Stimulated activated CD4-positive, alpha-beta T cell treated with anti-CD3 and anti-CD28 coated beads, TNF-alpha, amount 100 ng/mL, for 24 hours (primary cell): ENCODE measurements at regions not wholly inside any gene's neighbourhood (a gene's known extent, or its start where the extent isn't known, plus 50 kb on each side); places are given as distances from the start of the nearest gene placed in this dataset.
"Not testable (repeated sequence)": the region's sequence is repeated elsewhere in the genome, so short reads cannot be mapped to it uniquely, and the experiment has no call there.

Experiments used
- DNase-seq, 3 experiments: peaks; one replicate each; pipeline ENCODE4 v3.0.0-alpha.2; 2020; ENCODE audit warnings: low read depth in 3 of 3

DNA sequence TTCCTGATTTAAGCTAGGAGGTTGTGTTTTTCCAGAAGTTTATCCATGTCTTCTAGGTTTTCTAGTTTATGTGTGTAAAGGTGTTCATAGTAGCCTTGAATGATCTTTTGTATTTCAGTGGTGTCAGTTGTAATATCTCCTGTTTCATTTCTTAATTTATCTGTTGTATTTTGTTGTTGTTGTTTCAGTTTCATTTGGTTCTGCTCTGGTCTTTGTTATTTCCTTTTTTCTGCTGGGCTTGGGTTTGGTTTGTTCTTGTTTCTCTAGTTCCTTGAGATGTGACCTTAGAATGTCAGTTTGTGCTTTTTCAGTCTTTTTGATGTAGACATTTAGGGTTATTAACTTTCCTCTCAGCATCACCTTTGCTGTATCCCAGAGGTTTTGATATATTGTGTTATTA is 62.8 kb downstream of the SCP2D1 start:
- DNase-seq: not testable (repeated sequence)

DNA sequence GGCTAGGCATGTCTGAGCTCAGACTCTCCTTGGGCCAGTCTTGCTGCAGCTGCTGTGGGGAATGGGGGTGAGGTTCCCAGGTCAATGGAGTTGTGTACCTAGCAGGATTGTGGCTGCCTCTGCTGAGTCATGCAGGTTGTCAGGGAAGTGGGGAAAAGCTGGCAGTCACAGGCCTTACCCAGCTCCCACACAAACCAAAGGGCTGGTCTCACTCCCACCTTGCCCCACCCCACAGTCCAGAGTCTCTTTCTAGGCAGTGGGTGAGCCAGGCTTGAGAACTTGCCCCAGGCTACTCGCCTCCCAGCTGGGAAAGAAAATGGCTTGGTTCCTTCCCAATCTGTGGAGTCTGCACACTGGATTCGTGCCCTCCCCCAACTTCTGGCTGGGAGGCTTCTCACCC is 65.7 kb downstream of the SCP2D1 start:
- no peak for DNase-seq

DNA sequence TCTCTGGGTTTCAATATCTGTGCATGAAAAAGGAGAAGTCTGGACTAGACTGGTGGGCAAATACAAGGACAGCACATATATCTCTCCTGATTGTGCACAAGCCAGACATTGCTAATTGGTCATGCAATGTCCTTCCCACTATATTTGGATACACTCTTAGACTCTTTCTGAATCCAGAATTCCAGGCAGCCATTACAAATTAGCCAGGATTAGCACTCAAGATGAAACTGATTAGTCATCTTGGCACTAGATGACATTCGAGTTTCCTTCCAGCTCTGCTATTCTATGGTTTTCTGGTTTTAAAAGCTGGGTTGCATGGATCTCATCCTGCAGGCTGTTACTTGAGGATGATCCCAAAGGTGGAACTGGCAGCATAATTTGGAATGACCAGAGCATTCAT is 73.2 kb downstream of the SCP2D1 start:
- no peak for DNase-seq

DNA sequence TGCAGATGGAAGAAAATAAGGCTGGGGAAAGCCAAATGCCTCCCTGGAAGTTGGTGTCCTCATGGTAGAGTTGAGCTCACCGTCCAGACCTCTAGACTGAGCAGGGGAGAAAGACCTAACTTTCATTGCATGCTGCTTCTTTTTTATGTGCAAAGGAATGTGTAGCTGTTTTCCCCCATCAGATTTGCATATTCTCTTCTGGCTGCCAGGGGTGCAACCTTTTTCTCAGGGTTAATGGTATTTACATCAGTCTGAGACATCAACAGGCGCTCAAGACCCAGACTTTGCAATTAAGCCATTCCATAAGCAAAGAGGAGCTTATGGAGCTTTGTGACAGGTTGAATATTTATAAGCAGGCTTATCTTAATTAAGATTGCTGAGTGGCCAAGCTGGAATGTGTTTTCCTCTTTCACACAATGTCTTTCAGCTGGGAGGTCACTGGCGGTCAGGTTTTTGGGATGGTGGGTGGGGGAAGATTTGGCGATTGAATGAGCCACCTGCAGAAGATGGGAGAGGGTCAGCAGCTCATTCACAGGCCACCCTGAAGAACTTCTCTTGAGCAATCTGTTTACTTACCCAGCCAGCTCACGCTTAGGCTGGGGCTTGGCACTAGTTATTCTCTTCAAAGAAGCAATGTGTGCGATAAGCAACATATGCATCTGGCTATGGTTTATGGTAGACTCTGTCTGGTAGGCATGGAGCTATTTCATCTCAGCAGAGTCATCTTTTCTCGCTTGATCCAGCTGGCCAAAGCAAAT is 88.6 kb downstream of the SCP2D1 start:
- no peak for DNase-seq

DNA sequence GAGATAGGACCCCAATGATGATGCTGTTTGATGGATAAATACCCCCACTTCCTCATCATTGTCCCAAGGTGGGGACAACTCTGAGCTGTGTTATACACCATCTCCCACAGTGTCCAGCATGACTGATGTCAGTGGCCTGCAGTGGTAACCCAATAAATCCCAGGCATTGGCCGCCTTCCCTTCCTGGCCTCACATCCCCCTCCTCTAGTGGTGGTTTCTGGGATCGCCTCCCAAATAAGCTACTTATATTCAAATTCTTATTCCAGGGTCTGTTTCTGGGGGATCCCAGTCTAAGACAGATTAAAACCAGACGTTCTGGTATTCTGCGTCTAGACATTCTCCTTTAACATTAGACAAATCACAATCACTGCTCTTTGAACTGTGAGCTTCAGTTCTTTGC is 90.6 kb downstream of the SCP2D1 start:
- DNase-seq: no peak

DNA sequence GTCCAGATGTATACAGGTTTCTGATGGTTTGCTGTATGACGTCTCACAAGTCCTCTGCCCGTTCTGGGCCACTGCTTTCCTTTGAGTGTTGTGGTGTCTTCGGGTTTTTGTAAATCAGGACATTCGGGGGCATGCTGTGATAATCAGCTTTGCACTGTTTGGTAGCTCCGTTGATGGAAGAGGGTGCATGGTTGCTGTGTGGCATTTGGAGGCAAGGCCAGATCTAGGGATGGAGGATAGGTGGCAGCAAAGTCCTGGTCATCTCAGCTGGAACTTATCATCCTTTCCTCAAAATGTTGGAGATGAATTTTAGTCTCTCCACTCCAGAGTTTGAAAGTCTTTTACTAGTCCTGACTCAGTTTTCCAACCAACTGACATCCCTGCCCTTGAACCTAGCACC is 91.0 kb downstream of the SCP2D1 start:
- DNase-seq: no peak

DNA sequence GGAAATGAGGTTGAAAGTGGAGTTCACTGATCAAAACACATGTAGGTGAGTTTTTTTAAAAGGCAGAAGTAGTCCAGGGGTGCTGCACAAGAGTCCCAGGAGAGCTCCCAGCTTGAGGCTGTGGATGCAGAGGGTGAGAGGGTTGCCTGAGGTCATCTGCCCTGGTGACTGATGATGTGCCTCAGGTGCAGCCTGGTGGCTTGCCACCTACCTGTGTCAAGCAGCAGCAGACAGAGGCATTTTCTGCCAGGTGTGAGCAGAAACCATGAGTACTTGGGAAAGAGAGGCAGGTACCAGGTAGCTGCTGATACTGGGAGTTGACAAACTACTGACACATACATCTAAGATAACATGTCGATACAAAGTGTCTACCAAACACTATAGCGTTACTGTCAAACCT is 92.5 kb downstream of the SCP2D1 start:
- DNase-seq: no peak

DNA sequence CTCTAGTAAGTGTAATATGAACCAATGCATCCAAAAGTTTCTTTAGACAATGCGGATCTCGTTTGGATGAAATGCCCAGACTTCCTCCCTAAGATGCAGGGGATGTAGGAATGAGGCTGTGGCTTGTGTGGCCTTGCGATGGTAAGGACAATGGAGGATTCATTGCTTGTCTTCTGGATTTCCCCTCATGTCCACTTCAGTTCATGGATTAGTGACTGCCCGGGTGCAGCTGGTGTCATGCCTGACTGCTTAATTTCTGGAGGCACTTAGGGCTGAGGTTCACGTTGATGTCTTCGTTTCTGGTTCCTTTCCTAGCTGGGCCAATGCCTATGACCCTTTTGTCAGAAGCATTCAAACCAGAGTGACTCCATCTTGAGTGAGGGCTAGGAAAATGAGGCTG is 93.8 kb downstream of the SCP2D1 start:
- DNase-seq: no peak

DNA sequence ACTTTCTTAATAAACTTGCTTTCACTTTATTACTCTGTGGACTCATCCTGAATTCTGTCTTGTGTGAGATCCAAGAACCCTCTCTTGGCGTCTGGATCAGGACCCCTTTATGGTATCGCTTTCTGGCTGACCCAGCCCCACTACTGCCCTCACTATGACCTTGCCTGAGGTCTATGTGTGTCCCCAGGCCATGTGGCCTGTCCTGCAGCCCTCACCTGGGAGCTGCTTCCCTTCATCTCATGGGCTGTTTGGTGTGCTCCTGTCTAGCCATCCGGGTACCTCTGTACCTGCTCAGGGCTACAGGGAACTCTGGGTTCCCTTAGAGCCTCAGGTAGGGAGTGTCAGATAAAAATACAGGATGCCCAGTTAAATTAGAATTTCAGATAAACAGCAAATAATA is 94.5 kb downstream of the SCP2D1 start:
- no peak for DNase-seq

DNA sequence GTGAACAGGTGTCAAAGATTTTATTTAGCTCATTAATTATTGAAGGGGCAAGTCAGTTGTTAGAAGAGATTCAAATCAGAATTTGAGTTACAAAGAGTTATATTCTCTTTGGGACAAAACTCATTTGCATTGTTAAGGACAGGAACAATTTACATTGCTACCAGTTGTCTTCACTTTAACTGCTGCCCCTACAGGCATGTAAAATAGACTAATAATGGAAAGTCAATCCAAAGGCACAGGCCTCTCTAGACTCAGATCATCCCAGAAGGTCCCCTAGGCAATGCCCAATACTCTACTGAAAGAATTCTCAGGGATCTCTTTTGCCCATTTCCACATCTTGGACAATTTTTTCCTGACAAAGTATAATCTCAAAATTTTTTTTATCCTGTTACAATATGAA is 95.7 kb downstream of the SCP2D1 start:
- DNase-seq: no peak

DNA sequence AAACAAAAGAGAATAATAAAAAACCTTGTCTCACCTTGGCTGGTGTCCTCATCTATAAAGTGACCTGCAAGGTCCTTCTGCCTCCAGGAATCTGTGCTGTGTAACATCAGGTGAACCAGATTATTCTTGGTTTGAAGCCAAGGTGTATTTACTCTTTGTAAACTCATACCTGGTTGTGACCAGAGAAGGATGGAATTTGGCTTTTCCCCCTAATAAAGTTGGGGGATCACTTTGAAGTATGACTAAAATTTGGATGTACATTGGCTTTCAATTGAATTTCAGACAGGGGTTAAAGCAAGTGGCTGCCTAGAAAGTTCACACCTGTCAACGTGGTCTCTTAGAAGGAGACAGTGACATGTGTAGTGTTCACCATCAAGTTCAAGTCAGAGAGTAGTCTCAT is 100.1 kb downstream of the SCP2D1 start:
- DNase-seq: no peak

DNA sequence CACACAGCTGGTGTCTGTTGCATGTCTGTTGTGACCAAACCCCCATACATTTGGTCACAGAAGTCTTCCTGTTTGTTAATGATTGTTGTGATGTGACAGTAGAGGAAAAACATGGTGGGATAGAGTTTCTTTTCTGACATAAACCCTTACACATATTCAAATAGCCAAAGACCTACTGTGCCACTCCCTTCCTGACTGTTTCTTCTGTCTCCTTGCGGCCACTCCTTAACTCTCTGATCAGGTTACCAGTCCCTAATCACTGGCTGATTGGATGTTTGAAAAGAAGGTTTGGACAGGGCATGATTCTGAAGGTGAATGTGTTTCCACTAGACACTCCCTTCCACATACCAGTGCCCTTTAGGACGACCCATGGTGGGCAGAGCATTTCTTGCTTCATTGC is 101.2 kb downstream of the SCP2D1 start:
- DNase-seq: no peak

DNA sequence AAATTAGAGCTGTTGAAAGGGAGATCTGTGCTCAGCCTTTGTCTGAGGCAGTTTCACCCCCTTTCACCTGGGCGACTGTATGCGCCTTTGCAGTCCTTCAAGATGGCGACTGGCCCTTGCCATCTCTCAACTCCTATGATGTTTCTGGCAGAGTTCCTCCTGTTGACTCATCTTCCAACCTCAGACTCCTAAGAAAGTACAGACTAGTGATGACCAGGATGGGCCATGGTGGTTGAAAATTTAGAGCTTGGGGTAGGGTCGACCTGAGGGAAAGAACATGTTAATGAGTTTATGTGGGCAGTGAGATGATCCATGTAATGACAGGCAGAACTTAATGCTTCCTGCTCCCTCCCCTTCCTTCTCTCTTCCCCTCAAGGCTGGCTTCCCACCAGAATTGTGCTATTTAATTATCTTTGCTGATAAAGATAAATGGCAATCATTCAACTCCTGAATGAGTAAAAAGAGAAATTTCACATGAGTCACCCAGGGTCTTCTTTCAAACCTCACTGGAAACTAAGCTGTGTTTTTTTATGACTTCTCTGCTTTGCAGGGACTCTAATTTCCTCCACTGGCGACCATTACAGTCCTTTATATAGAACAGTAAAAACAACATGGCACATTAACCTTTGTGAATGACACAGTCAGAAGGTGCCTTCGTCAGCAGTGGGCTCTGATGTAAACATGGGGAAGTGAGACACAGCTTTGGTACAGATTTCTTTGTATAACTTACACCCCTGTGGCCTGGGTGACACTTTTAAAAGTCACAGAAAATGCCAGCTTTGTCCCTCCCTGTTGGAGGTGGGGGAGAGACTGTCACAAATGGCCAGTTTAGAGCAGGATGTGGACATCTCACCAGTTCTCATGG is 103.5 kb downstream of the SCP2D1 start:
- DNase-seq: no peak

DNA sequence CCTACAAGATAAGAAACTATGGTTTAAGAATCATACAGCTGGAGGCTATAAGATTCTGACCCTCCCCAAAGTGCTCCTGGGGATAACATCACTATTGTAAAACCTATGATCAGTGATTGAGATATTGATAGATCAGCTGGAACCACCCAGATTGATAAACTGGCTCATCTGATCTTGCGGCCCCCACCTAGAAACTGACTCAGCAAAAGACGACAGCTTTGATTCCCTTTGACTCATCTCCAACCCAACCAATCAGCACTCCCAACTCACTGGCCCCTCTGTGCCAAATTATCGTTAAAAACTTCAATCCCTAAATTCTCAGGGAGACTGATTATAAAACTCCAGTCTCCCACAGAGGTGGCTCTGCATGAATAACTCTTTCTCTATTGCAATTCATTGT is 106.4 kb downstream of the SCP2D1 start:
- no peak for DNase-seq

DNA sequence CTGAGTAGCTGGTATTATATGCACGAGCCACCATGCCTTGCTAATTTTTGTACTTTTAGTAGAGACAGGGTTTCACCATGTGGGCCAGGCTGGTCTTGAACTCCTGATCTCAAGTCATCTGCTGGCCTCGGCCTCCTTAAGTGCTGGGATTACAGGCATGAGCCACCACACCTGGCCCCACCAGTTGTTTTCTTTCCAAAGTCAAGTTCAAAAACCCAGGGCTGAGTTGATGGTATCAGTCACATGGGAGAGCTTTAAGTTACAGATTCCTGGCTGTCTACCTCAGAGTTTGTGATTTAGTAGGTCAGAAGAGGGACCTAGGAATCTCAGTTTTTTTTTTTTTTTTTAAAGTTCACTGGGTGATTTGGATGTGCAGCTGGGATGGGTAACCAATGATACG is 107.7 kb downstream of the SCP2D1 start:
- DNase-seq: no peak

DNA sequence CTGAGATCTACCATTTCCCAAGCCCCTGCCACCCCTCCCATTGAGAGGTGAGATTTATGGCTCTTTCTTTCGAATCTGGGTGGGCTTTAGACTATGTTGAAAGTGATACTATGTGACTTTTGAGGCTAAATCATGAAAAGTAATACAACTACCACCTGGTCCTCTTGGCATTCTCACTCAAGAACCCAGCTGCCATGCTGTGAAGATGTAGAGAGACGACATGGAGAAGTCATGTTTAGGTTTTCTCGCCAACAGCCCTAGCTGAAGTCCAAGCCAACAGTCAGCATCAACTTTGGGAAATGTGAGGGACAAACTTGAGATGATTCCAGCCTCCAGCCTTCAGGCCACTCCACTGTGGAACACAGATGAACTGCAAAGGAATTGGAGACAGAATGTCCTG is 108.7 kb downstream of the SCP2D1 start:
- DNase-seq: no peak

DNA sequence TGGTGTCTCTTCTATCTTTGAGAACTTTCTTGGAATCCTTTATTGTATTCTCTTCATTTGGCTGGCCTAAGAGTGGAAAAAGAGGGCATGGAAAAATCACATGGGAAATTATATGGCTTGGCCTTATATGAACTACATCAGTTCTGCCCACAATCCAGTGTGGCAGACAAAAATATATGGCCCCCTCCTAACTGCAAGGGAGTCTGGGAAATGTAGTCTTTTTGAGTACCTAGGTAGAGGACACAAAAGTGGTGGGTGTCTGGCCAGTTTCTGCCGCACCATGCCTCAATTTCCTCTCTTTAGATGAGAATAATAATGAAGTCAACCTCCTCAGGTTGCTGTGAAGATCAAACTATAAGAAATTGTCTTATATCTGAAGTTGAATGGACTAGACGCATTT is 109.3 kb downstream of the SCP2D1 start:
- DNase-seq: no peak

DNA sequence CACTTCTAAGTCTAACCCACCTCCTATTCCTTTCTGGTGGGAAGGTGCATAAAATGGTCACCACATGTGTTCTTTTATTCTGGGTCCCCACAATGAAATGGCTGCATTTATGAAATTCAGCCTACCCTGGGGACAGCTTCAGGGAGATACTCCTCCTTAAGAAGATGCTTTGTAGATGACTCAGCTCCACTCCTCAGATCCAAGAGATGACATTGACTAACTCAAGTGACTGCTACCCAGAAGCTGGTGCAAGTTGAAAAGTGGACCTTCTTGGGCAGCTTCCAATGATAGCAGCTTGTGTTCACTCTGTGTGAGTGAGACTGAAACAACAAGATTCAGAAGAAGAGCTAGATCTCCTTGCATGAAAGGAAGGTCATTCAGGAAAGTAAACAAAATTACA is 113.4 kb downstream of the SCP2D1 start:
- no peak for DNase-seq

DNA sequence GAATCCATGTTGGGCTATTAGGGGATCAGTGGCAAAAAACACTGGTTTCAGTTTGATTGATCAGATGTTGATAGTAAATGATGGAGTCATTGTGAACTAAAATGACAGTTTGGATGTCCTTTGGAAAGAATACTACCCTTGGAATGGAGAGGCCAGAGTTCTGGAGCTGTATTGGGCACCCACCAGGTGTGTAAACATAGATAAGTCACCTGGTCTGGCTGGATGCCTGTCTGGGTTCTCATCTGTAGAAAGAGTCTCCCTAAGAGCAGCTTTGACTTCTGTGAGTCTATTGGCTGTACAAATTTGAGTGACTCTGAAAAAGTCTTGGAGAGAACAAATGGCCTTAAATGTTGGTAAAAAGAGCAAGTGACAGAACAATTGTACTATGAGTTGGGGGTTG is 115.0 kb downstream of the SCP2D1 start:
- DNase-seq: no peak

DNA sequence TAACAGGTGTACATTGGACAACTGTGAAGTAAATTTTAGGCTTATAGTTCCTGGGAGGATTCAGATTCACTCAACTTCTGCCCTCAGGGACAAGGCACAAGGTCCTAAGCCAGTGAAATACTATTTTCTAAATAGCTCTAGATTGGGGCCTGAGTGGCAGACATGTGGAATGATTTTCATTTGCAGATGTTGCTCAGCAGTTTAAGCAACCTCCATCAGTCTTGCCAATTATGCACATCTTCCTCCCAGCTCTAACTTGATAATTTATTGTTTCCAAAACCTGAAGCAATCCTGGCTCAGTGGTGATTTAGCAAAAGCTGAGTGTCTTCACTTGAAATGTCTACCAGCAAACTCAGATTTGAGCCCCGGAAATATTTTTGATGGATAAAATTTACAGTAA is 116.2 kb downstream of the SCP2D1 start:
- DNase-seq: no peak

DNA sequence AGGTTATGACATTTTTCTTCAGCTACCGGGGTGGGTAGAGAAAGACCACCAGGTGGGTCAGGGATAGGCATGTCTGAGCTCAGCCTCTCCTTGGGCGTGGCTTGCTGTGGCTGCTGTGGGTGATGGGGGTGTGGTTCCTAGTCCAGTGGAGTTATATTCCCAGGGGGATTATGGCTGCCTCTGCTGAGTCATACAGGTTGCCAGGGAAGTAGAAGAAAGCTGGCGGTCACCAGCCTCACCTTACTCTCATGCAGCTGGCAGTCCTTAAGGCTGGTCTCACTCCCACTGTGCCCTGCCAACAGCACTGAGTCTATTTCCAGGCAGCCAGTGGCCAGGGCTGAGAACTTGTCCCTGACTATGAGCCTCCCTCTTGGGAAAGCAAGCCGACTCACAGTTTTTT is 130.0 kb downstream of the SCP2D1 start:
- no peak for DNase-seq

DNA sequence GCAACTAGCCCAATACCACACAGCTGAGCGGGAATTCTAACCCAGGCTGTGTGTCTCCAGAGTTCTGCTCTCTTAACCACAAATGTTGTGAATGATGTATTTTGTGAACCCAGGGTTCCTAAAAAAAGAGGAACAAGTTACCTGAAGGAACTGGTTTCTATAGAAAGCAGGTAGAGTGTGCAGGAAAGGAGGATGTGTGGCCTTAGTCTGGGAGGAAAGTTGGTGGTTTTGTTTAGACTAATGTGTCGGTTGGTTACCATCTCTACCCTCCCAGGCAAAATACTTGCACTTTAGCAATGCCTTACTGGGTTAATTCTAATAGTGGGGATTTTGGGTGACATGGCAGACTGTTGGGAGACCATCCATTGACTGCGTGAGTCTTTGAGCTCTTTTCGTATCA is 143.3 kb downstream of the SCP2D1 start:
- no peak for DNase-seq

DNA sequence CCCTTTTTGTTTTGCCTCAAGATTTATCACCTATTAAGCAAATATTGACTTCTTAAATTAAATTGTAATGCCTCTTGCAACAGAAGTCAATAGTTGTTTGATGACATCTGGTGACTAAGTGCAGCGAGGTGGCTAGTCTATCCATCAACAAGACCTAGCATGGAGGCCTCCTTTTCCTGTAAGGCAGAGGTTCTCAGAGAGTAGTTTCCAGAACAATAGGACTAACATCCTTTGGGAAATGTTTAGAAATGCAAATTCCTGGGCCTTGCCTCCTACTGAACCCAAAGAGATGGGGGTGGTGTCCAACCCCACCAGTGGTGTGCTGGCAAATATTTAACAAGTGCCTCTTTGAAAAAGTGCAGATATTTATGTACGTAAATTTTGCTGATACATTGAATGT is 143.7 kb downstream of the SCP2D1 start:
- DNase-seq: no peak
